Breast epithelium (tissue), 3 donors: ENCODE measurements at regions not wholly inside any gene's neighbourhood (a gene's known extent, or its start where the extent isn't known, plus 50 kb on each side); places are given as distances from the start of the nearest gene placed in this dataset.

Source experiments
- CTCF ChIP-seq, 3 donors: fragments of 450-650 bp; IDR thresholded peaks; one replicate each; pipeline ENCODE4 v1.5.1; 2016 to 2017; ENCODE audit warnings: antibody characterized with exemption in 3 of 3, mild to moderate bottlenecking in 3 of 3, moderate library complexity in 3 of 3
- POLR2A ChIP-seq: fragments of 450-650 bp; IDR thresholded peaks from one replicate; pipeline ENCODE4 v1.6.1; 2016; ENCODE audit warnings: antibody characterized with exemption, mild to moderate bottlenecking, moderate library complexity
- POLR2AphosphoS5 ChIP-seq, 3 donors: sonication (generic); formaldehyde crosslinking; IDR thresholded peaks; one replicate each; pipeline ENCODE4 v1.6.1; 2017; ENCODE audit warnings: antibody characterized with exemption in 3 of 3

GRCh38 chr14:82492157-82492556, 958.5 kb upstream of the SEL1L start:
- no peak for TF ChIP-seq CTCF (IDR thresholded peaks at IDR 0.05)
- no peak for TF ChIP-seq POLR2A
- TF ChIP-seq POLR2AphosphoS5 (IDR thresholded peaks at IDR 0.05) = no peak
